B cell (primary cell): ENCODE measurements at regions not wholly inside any gene's neighbourhood (a gene's known extent, or its start where the extent isn't known, plus 50 kb on each side); places are given as distances from the start of the nearest gene placed in this dataset.

ENCODE experiments used
- EZH2 ChIP-seq: IDR thresholded peaks from 2 replicates; pipeline ENCODE4 v1.6.1; 2012; ENCODE audit warnings: borderline replicate concordance, low read depth, mild to moderate bottlenecking, moderate library complexity, low read length; ENCODE audit not compliant: insufficient read depth, poor library complexity, severe bottlenecking
- TF ChIP-seq, protein P1 (sequence below): fragments of 200-600 bp; IDR thresholded peaks from one replicate; pipeline ENCODE4 v1.8.0; 2022; ENCODE audit warnings: antibody characterized with exemption, mild to moderate bottlenecking

DNA sequence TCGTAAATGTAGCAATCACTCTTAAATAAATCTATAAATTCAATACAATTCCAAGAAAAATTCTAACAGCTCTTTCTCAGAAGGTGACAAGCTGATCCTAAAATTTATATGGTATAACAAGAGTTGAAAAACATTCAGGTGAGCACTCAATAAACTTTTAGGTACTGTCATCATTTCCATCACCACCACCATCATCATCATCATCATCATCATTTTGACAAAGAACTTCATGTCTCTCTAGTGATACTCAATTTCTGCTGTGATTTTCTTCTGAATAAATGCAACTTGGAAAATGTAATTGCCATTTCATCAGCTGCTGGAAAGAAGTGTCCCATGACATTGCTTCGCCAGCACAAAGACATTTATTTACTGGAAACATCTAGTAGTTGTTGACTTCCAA lies 222.9 kb upstream of the IRX5 start:
- TF ChIP-seq, protein P1, sequence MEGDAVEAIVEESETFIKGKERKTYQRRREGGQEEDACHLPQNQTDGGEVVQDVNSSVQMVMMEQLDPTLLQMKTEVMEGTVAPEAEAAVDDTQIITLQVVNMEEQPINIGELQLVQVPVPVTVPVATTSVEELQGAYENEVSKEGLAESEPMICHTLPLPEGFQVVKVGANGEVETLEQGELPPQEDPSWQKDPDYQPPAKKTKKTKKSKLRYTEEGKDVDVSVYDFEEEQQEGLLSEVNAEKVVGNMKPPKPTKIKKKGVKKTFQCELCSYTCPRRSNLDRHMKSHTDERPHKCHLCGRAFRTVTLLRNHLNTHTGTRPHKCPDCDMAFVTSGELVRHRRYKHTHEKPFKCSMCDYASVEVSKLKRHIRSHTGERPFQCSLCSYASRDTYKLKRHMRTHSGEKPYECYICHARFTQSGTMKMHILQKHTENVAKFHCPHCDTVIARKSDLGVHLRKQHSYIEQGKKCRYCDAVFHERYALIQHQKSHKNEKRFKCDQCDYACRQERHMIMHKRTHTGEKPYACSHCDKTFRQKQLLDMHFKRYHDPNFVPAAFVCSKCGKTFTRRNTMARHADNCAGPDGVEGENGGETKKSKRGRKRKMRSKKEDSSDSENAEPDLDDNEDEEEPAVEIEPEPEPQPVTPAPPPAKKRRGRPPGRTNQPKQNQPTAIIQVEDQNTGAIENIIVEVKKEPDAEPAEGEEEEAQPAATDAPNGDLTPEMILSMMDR = no peak
- TF ChIP-seq EZH2 = no peak
